Neuronal stem cell (in vitro differentiated cells): ENCODE measurements at regions not wholly inside any gene's neighbourhood (a gene's known extent, or its start where the extent isn't known, plus 50 kb on each side); places are given as distances from the start of the nearest gene placed in this dataset.

Experiments used
- DNase-seq: peaks from one replicate; pipeline ENCODE4 v3.0.0-alpha.2; 2013; ENCODE audit warnings: low spot score
- H2AFZ ChIP-seq: one replicate; pipeline ENCODE4 v1.6.1; 2013; ENCODE audit warnings: mild to moderate bottlenecking, low read length, inconsistent platforms
- H2AK5ac ChIP-seq: 2 replicates; pipeline ENCODE4 v1.6.1; 2013; ENCODE audit warnings: low read depth, mild to moderate bottlenecking, inconsistent platforms, low read length, moderate library complexity, mixed read lengths
- H2BK120ac ChIP-seq: 2 replicates; pipeline ENCODE4 v1.6.1; 2013; ENCODE audit warnings: low read depth, mild to moderate bottlenecking, inconsistent platforms, low read length, moderate library complexity, mixed read lengths
- H2BK12ac ChIP-seq: one replicate; pipeline ENCODE4 v1.6.1; 2013; ENCODE audit warnings: low read length, inconsistent platforms
- H2BK15ac ChIP-seq: 2 replicates; pipeline ENCODE4 v1.6.1; 2013; ENCODE audit warnings: mild to moderate bottlenecking, low read length, inconsistent platforms, mixed read lengths
- H2BK5ac ChIP-seq: one replicate; pipeline ENCODE4 v1.6.1; 2013; ENCODE audit warnings: inconsistent platforms, mild to moderate bottlenecking, low read length, moderate library complexity
- H3K14ac ChIP-seq: one replicate; pipeline ENCODE4 v1.6.1; 2013; ENCODE audit warnings: low read length, inconsistent platforms
- H3K18ac ChIP-seq: 2 replicates; pipeline ENCODE4 v1.6.1; 2013; ENCODE audit warnings: low read length, inconsistent platforms
- H3K23ac ChIP-seq: 2 replicates; pipeline ENCODE4 v1.6.1; 2013; ENCODE audit warnings: low read depth, mild to moderate bottlenecking, mixed read lengths, low read length, inconsistent platforms; ENCODE audit not compliant: poor library complexity
- H3K27ac ChIP-seq: replicated peaks from 3 replicates; pipeline ENCODE4 v1.5.1; 2013; ENCODE audit warnings: low read length, inconsistent platforms
- H3K27me3 ChIP-seq, 3 experiments: 2 replicates each; pipeline ENCODE4 v1.6.1; 2013; ENCODE audit warnings: low read length in 3 of 3, mild to moderate bottlenecking in 2 of 3, inconsistent platforms in 1 of 3, low read depth in 1 of 3, mixed read lengths in 1 of 3, moderate library complexity in 1 of 3; ENCODE audit not compliant: control insufficient read depth in 3 of 3, insufficient read depth in 3 of 3
- H3K36me3 ChIP-seq, 2 donors: replicated peaks in 1 of 2; 2 replicates each; pipeline ENCODE4 v1.6.1; 2013; ENCODE audit warnings: low read length in 2 of 2; ENCODE audit not compliant: control insufficient read depth in 2 of 2, insufficient read depth in 2 of 2
- H3K4ac ChIP-seq: 2 replicates; pipeline ENCODE4 v1.6.1; 2013; ENCODE audit warnings: inconsistent platforms, mild to moderate bottlenecking, low read length, moderate library complexity
- H3K4me1 ChIP-seq, 2 donors: 1 replicate in 1 of 2; 2 replicates in 1 of 2; pipeline ENCODE4 v1.6.1; 2013; ENCODE audit warnings: low read length in 2 of 2, low read depth in 1 of 2; ENCODE audit not compliant: control insufficient read depth in 2 of 2, insufficient read depth in 1 of 2
- H3K4me2 ChIP-seq: one replicate; pipeline ENCODE4 v1.6.1; 2013; ENCODE audit warnings: mild to moderate bottlenecking, low read length, inconsistent platforms; ENCODE audit not compliant: insufficient read depth, poor library complexity, severe bottlenecking
- H3K4me3 ChIP-seq, 2 donors: 2 replicates each; pipeline ENCODE4 v1.5.1; 2013; ENCODE audit warnings: low read length in 2 of 2, mild to moderate bottlenecking in 2 of 2, inconsistent platforms in 1 of 2, moderate library complexity in 1 of 2
- H3K79me1 ChIP-seq: one replicate; pipeline ENCODE4 v1.6.1; 2013; ENCODE audit warnings: low read depth, mild to moderate bottlenecking, inconsistent platforms, low read length, moderate library complexity
- H3K9ac ChIP-seq: one replicate; pipeline ENCODE4 v1.6.1; 2013; ENCODE audit warnings: mild to moderate bottlenecking, low read depth, low read length, inconsistent platforms; ENCODE audit not compliant: poor library complexity
- H3K9me3 ChIP-seq, 2 donors: replicated peaks in 1 of 2; 2 replicates each; pipeline versions ENCODE3 to v1.6.1; 2013; ENCODE audit warnings: low read length in 2 of 2, mild to moderate bottlenecking in 2 of 2, inconsistent platforms in 1 of 2, low read depth in 1 of 2, mixed read lengths in 1 of 2, moderate library complexity in 1 of 2; ENCODE audit not compliant: control insufficient read depth in 2 of 2, insufficient read depth in 1 of 2
- H4K8ac ChIP-seq: one replicate; pipeline ENCODE4 v1.6.1; 2013; ENCODE audit warnings: low read depth, mild to moderate bottlenecking, inconsistent platforms, low read length, moderate library complexity
- H4K91ac ChIP-seq: one replicate; pipeline ENCODE4 v1.6.1; 2013; ENCODE audit warnings: low read length, low read depth, mild to moderate bottlenecking, inconsistent platforms; ENCODE audit not compliant: poor library complexity
- WGBS, 2 donors: extraction: QIAGEN DNeasy Blood & Tissue Kit; methylation state at CpG; one replicate each; pipeline ENCODE4 v1.1.7; 2013; ENCODE audit warnings: missing lambda C conversion rate in 2 of 2, mixed read lengths in 1 of 2; ENCODE audit not compliant: insufficient read length in 2 of 2, insufficient replicate concordance in 1 of 2; ENCODE audit errors: extremely low coverage in 2 of 2; 5-methylcytosine and 5-hydroxymethylcytosine counted together

DNA sequence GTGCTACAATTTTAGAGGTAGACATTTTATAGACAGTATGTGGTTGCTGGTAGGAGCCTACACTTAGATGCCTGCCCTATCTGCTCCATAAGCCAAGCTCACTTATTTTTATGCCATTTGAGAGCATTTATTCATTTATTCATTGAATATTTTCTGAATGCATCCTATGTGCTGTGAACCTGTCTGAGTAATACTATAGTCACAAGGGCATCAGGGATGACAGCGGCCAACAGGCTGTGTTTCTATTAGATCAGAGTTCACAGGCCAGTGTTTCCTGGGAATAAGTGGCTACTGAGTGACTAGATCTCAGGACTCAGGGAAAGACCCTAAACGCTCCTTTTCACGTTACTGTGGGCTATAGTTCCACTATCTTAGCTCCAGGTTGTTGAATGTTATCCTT lies 235.2 kb upstream of the MSX2 start:
- no peak overlapping the region for H2AK5ac ChIP-seq
- H3K9me3 ChIP-seq = no peaks in the 10 kb centered on the region
- H2BK5ac ChIP-seq = no peak overlapping the region

DNA sequence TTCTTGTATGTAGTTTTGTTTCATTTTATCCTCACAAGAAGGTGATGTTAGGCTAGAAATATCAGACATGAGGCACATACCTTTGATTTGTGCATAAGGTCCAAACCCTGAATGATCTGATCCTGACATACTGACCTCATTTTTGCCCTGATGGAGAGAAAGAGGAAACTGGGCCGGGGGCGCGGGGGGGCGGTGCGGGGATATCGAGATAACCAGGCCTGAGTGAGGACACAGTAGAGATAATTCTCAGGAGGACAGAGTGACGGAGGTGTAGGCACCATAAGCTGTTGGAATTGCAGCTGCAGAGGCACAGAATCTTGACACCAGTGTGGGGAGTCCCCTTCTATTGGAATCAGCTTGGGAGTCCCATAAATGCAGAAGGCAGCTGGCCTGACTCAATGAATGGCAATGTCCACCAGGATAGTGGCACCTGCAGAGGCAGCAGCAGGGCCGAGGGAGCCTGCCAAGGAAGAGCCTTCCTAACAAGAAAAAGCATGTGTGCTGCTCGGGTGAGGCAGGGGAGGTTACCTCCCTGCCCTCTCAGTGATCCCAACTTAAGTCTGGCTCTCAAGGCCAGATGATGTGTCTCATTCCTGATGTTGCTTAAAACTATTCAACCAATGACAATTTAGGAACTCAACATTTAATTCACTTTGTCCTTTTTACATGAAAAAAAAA lies 234.3 kb upstream of the MSX2 start:
- no peaks in the 10 kb centered on the region for H3K9me3 ChIP-seq
- no peaks in the 10 kb centered on the region for H3K4me1 ChIP-seq
- no peaks in the 10 kb centered on the region for H3K36me3 ChIP-seq
- H2BK120ac ChIP-seq = no peak overlapping the region
- H2AK5ac ChIP-seq = no peak overlapping the region
- H3K4me3 ChIP-seq = no peak overlapping the region
- H3K4me2 ChIP-seq = no peak overlapping the region
- H3K9ac ChIP-seq = no peak overlapping the region
- H2BK5ac ChIP-seq = no peak overlapping the region
- no CpG with 5 or more reads among the region's 9 CpGs for WGBS, 2 donors
- H2AFZ ChIP-seq = no peak overlapping the region
- H3K18ac ChIP-seq = no peak overlapping the region
- no peak overlapping the region for H3K27ac ChIP-seq
- H3K23ac ChIP-seq = no peak overlapping the region
- DNase-seq = no peak
- no peak overlapping the region for H4K8ac ChIP-seq
- no peak overlapping the region for H4K91ac ChIP-seq
- H3K14ac ChIP-seq = no peak overlapping the region
- H2BK12ac ChIP-seq = no peak overlapping the region
- H2BK15ac ChIP-seq = no peak overlapping the region
- H3K27me3 ChIP-seq = no peaks in the 10 kb centered on the region
- no peaks in the 10 kb centered on the region for H3K79me1 ChIP-seq
- no peak overlapping the region for H3K4ac ChIP-seq

More for the DNA sequence above, 235.2 kb upstream of the MSX2 start:
- Histone ChIP-seq H2BK12ac (no peak overlapping the region), H3K36me3 (no peaks in the 10 kb centered on the region), H3K4me1 (no peaks in the 10 kb centered on the region), H3K27me3 (no peaks in the 10 kb centered on the region), H3K14ac (no peak overlapping the region), H2AFZ (no peak overlapping the region), H4K8ac (no peak overlapping the region), H4K91ac (no peak overlapping the region), H3K9ac (no peak overlapping the region), H2BK120ac (no peak overlapping the region), H3K27ac (no peak overlapping the region), H3K79me1 (no peaks in the 10 kb centered on the region), H3K4me2 (no peak overlapping the region), H3K4me3 (no peak overlapping the region), H3K18ac (no peak overlapping the region), H2BK15ac (no peak overlapping the region), H3K4ac (no peak overlapping the region), H3K23ac (no peak overlapping the region)
- DNase-seq = no peak
- WGBS, 2 donors = no CpG with 5 or more reads among the region's 3 CpGs

DNA sequence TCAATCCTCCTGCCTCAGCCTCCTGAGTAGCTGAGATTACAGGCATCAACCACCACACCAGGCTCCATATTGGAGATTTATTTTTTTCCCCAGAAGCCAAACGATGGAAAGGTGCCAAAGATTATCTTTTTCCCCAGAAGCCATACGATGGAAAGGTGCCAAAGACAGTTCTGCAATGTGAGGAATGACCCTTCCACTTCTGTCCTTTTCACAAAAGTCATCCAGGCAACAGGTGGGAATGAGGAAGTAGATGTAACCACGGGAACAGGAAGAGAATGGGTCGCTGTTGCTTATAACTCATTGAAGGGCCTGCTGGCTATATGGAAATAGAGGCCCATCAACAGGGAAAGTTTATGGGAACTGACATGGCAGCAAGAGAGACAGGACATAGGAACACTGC lies 233.7 kb upstream of the MSX2 start:
- Histone ChIP-seq H2BK5ac (no peak overlapping the region), H3K18ac (no peak overlapping the region), H3K9ac (no peak overlapping the region), H4K8ac (no peak overlapping the region), H2BK15ac (no peak overlapping the region), H3K4me2 (no peak overlapping the region), H4K91ac (no peak overlapping the region), H3K4ac (no peak overlapping the region), H3K14ac (no peak overlapping the region), H3K23ac (no peak overlapping the region), H3K36me3 (no peaks in the 10 kb centered on the region), H2BK120ac (no peak overlapping the region), H2AK5ac (no peak overlapping the region), H2AFZ (no peak overlapping the region), H2BK12ac (no peak overlapping the region), H3K4me1 (no peaks in the 10 kb centered on the region), H3K27ac (no peak overlapping the region), H3K27me3 (no peaks in the 10 kb centered on the region), H3K9me3 (no peaks in the 10 kb centered on the region), H3K4me3 (no peak overlapping the region), H3K79me1 (no peaks in the 10 kb centered on the region)
- no CpG with 5 or more reads among the region's 4 CpGs for WGBS, 2 donors
- no peak for DNase-seq

DNA sequence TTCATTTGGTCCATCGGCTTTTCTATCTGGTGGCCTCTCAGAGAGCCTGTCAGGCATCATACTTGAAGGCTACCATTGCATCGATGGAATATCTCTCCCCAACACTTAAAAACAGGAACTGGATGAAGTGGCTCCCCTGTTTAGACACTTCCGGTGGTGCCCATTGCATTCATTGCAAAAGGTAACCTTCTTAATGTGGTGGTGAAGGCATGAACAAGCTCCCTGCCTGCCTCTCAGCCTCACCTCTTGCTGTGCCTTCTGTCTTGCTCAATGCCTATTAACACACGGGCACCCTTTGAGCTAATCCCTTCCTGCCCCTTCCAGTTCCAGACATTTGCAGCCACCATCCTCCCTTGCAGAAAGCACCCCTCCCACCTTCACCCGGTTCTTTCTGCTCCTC lies 233.1 kb upstream of the MSX2 start:
- Histone ChIP-seq H3K23ac (no peak overlapping the region), H2BK120ac (no peak overlapping the region), H3K4me3 (no peak overlapping the region), H3K27ac (no peak overlapping the region), H3K79me1 (no peaks in the 10 kb centered on the region), H3K36me3 (no peaks in the 10 kb centered on the region), H3K27me3 (no peaks in the 10 kb centered on the region), H2BK15ac (no peak overlapping the region), H4K91ac (no peak overlapping the region), H3K4ac (no peak overlapping the region), H3K18ac (no peak overlapping the region), H3K14ac (no peak overlapping the region), H3K4me1 (no peaks in the 10 kb centered on the region), H4K8ac (no peak overlapping the region), H2AFZ (no peak overlapping the region), H2BK5ac (no peak overlapping the region), H2AK5ac (no peak overlapping the region), H3K9ac (no peak overlapping the region), H2BK12ac (no peak overlapping the region), H3K9me3 (no peaks in the 10 kb centered on the region), H3K4me2 (no peak overlapping the region)
- DNase-seq = no peak
- no CpG with 5 or more reads among the region's 5 CpGs for WGBS, 2 donors
